ENCODE measurements at regions not wholly inside any gene's neighbourhood (a gene's known extent, or its start where the extent isn't known, plus 50 kb on each side); places are given as distances from the start of the nearest gene placed in this dataset.

DNA sequence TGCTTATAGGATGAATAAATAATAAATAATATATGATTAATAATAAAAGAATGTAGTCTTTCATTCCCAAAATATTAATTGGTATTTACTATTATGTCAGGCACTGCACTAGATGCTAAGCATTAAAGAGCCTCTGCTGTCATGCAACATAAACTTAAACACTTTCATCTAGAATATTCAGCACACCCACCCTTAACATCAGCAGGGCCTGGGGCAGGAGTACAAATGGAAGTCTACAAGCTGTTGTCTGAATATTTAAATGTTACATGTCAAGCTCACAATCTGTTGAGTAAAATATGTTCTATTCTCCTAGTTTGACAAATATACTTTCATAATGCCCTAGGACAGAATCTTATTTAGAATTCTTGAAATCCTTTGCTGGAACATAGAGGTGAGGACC, 395.1 kb downstream of the EPM2A start:
- Histone ChIP-seq H3K4me1 (ENCODE audit: control insufficient read depth, insufficient read depth, low read length) (peaks cover 3% of the 10 kb centered on the region), H3K27ac (ENCODE audit: low read depth, low read length) (no peak overlapping the region), H3K9me3 (ENCODE audit: control insufficient read depth, insufficient read depth, low read length) (no peaks in the 10 kb centered on the region), H3K27me3 (ENCODE audit: control insufficient read depth, insufficient read depth, low read length) (no peaks in the 10 kb centered on the region), H3K36me3 (ENCODE audit: control insufficient read depth, insufficient read depth, low read length) (no peaks in the 10 kb centered on the region), H3K9ac (ENCODE audit: low read depth, low read length) (no peak overlapping the region), H3K4me3 (ENCODE audit: low read depth, low read length) (no peak overlapping the region)

DNA sequence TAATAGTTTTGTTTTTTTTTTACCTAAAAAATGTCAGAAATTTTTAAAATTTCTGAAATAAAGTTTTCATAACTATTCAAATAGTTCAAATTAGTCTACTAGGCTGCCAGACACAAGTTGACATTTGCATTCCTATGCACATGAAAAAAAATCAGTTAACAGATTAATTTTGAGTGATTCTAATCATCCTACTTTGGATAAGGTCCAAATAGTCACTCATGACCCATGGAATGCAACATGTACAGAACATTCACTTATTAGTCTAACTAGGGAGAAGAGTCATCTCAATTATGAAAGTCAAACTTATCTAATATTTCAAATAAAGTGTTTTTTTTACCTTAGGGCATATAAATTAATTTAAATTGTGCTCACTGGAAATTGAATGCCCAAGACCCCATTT, 390.2 kb downstream of the EPM2A start:
- Histone ChIP-seq H3K4me3 (ENCODE audit: low read depth, low read length) (no peak overlapping the region), H3K4me1 (ENCODE audit: control insufficient read depth, insufficient read depth, low read length) (peaks cover 12% of the 10 kb centered on the region), H3K27me3 (ENCODE audit: control insufficient read depth, insufficient read depth, low read length) (no peaks in the 10 kb centered on the region), H3K36me3 (ENCODE audit: control insufficient read depth, insufficient read depth, low read length) (no peaks in the 10 kb centered on the region), H3K27ac (ENCODE audit: low read depth, low read length) (no peak overlapping the region), H3K9ac (ENCODE audit: low read depth, low read length) (no peak overlapping the region), H3K9me3 (ENCODE audit: control insufficient read depth, insufficient read depth, low read length) (no peaks in the 10 kb centered on the region)

DNA sequence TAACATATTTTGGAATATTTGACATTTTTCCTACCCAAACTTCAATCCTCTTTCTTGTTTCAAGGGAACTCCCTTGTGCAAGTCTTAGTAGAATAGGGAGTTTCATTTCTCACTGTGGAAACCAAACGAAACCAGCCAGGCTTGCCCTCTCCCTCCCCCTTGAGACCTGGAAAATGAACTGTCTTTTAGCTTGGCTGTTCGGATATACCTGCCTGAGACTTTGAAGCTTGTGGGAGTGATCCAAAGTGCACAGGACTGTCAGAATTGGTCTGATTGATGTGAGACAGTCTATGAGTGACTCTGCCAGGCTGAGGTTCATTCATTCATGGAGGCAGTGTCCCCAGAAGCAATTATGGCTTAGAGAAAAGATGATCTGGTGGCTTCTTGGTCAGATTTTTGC, 388.1 kb downstream of the EPM2A start:
- no peak overlapping the region for H3K4me3 ChIP-seq (ENCODE audit: low read depth, low read length)
- no peaks in the 10 kb centered on the region for H3K36me3 ChIP-seq (ENCODE audit: control insufficient read depth, insufficient read depth, low read length)
- no peak overlapping the region for H3K9ac ChIP-seq (ENCODE audit: low read depth, low read length)
- H3K27me3 ChIP-seq (ENCODE audit: control insufficient read depth, insufficient read depth, low read length): no peaks in the 10 kb centered on the region
- no peak overlapping the region for H3K27ac ChIP-seq (ENCODE audit: low read depth, low read length)
- H3K4me1 ChIP-seq (ENCODE audit: control insufficient read depth, insufficient read depth, low read length): peaks cover 12% of the 10 kb centered on the region
- H3K9me3 ChIP-seq (ENCODE audit: control insufficient read depth, insufficient read depth, low read length): no peaks in the 10 kb centered on the region

DNA sequence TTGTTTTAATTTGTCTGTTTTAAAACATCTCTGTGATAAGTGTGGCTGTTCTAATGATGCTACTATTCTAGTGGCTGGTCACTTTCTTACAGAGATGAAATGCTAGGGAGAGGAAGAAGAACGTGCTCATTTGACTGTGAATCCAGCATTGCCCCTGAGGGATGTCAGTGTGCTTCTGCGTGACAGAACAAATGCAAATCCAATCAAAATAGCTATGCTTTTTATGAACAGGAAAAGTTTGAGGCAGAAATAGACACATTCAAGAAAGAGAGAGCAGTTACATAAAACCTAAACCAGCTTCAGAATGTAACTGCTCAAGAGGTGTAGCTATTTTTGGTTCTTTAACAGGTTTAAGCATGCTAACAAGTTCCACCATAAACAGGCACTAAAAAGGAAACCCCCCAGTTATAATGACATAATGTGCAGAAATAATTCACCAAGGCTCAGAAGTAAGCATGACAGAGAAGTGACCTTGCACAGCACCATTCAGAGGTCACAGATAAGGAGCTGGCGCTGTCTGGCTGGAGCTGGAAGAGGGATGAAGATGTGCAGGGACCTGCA, 385.3 kb downstream of the EPM2A start:
- H3K27me3 ChIP-seq (ENCODE audit: control insufficient read depth, insufficient read depth, low read length): no peaks in the 10 kb centered on the region
- H3K27ac ChIP-seq (ENCODE audit: low read depth, low read length): no peak overlapping the region
- H3K4me1 ChIP-seq (ENCODE audit: control insufficient read depth, insufficient read depth, low read length): peaks cover 9% of the 10 kb centered on the region
- H3K4me3 ChIP-seq (ENCODE audit: low read depth, low read length): no peak overlapping the region
- no peaks in the 10 kb centered on the region for H3K36me3 ChIP-seq (ENCODE audit: control insufficient read depth, insufficient read depth, low read length)
- H3K9ac ChIP-seq (ENCODE audit: low read depth, low read length): no peak overlapping the region
- no peaks in the 10 kb centered on the region for H3K9me3 ChIP-seq (ENCODE audit: control insufficient read depth, insufficient read depth, low read length)

DNA sequence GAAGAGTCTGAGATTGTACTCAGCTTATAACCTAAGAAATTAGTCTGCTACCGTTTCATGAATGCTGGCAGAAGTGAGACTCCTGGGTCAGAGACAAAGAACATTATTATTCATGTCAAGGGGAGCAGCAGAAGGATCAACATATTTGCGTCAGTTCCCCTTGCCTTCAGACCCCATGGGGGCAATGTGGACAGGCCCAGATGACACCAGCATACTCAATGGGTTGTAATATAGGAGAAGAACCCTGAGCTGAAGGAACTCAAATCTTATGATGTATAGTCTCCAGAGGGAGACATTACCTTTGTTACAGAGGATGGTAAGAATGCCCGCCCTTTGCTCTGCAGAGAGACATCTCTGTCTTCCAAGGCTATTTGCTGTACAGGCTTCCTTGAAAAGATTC, 384.4 kb downstream of the EPM2A start:
- no peaks in the 10 kb centered on the region for H3K36me3 ChIP-seq (ENCODE audit: control insufficient read depth, insufficient read depth, low read length)
- H3K27me3 ChIP-seq (ENCODE audit: control insufficient read depth, insufficient read depth, low read length): no peaks in the 10 kb centered on the region
- H3K9ac ChIP-seq (ENCODE audit: low read depth, low read length): no peak overlapping the region
- no peak overlapping the region for H3K27ac ChIP-seq (ENCODE audit: low read depth, low read length)
- H3K4me3 ChIP-seq (ENCODE audit: low read depth, low read length): no peak overlapping the region
- H3K9me3 ChIP-seq (ENCODE audit: control insufficient read depth, insufficient read depth, low read length): no peaks in the 10 kb centered on the region
- peaks cover 9% of the 10 kb centered on the region for H3K4me1 ChIP-seq (ENCODE audit: control insufficient read depth, insufficient read depth, low read length)

DNA sequence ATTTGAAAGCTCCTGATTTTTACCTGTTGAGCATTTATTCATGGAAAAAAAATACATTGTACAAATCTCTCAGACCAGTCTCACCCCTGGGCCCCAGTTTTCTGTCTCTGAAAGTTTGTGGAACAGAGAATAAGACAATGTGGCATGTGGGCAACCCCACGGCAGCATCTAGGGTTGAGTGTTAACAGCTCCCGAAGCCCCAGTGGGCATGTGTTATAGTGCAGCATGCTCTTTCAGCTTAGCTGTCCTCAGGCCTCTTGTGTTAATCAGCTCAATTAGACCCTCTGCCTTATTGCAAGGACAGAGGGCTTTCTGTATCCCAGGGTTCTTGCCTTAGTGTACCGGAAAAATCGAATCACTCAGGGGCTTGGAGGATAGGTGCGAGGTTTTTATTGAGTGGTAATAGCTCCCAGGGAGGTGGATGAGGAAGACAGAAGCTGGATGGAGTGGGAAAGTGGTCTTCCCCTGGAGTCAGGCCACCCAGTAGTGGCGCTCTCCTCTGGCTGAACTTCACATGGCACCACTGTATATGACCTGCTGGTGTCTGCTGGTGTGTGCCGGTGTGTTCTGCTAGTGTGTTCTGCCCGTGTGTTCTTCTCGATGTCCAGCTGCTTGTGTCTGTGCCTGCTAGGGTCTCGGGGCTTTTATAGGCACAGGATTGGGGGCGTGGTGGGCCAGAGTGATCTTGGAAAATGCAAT, 382.8 kb downstream of the EPM2A start:
- no peaks in the 10 kb centered on the region for H3K36me3 ChIP-seq (ENCODE audit: control insufficient read depth, insufficient read depth, low read length)
- H3K9ac ChIP-seq (ENCODE audit: low read depth, low read length): no peak overlapping the region
- H3K27me3 ChIP-seq (ENCODE audit: control insufficient read depth, insufficient read depth, low read length): no peaks in the 10 kb centered on the region
- H3K4me3 ChIP-seq (ENCODE audit: low read depth, low read length): no peak overlapping the region
- no peaks in the 10 kb centered on the region for H3K9me3 ChIP-seq (ENCODE audit: control insufficient read depth, insufficient read depth, low read length)
- peaks cover 9% of the 10 kb centered on the region for H3K4me1 ChIP-seq (ENCODE audit: control insufficient read depth, insufficient read depth, low read length)
- no peak overlapping the region for H3K27ac ChIP-seq (ENCODE audit: low read depth, low read length)

DNA sequence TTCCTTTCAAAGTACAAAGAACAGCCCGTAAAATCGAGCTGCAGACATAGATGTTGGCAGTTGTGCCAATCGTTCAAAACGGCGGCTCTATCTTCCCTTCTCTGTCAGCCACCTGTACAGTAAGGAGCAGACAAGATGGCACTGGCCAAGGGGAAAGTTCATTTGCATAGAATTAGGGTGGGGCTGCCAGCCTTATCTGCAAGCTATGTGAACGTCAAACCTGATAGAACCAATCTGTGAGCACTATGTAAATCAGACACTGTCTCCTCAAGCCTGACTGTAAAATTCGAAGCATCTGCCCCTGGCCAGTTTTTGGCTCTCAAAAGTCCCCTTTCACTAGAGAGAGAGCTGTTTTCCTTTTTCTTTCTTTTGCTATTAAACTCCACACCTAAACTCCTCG, 374.5 kb downstream of the EPM2A start:
- Histone ChIP-seq H3K9ac (ENCODE audit: low read depth, low read length) (no peak overlapping the region), H3K9me3 (ENCODE audit: control insufficient read depth, insufficient read depth, low read length) (no peaks in the 10 kb centered on the region), H3K4me1 (ENCODE audit: control insufficient read depth, insufficient read depth, low read length) (no peaks in the 10 kb centered on the region), H3K4me3 (ENCODE audit: low read depth, low read length) (no peak overlapping the region), H3K27me3 (ENCODE audit: control insufficient read depth, insufficient read depth, low read length) (no peaks in the 10 kb centered on the region), H3K27ac (ENCODE audit: low read depth, low read length) (no peak overlapping the region), H3K36me3 (ENCODE audit: control insufficient read depth, insufficient read depth, low read length) (no peaks in the 10 kb centered on the region)

DNA sequence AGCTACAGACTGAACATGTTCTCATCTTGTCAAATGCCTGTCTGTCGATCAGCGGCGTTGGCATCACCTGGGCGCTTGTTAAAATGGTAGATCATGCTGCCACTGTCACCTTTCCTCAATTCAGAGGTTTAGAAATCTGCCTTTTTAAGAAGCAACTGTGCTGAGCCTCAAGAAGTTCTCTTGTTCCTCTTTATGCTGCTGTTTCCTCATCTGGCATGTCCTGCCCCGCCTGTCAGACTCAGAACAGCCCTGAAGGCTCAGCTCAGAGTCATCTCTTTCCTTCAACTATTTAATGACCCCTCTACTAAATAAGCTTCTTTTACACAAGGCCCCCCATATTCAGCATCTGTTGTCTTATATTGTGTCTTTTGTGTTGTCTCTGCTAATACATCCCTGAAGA, 368.2 kb downstream of the EPM2A start:
- H3K4me3 ChIP-seq (ENCODE audit: low read depth, low read length): no peak overlapping the region

DNA sequence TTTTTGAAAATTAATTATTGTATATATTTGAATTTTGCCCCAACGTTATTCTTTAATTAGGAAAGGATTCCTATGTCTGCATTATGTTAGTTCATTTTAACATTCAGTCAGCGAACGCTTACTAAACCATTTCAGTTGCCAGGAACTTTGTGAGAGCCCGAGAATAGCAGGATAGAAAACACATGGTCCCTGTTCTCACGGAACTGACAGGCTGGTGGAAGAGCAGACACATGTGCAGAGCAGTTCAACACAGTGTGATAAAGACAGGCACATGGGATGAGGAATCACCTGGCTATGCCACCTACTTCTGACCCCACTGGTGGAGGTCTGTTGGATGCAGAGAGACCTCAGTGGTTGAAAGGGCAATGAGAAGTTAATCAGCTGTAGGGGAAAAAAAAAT, 367.2 kb downstream of the EPM2A start:
- H3K36me3 ChIP-seq (ENCODE audit: control insufficient read depth, insufficient read depth, low read length): no peaks in the 10 kb centered on the region
- H3K9ac ChIP-seq (ENCODE audit: low read depth, low read length): no peak overlapping the region
- no peaks in the 10 kb centered on the region; the same call in 1 of the 2 replicates for H3K4me1 ChIP-seq (ENCODE audit: control insufficient read depth, insufficient read depth, low read length)
- H3K9me3 ChIP-seq (ENCODE audit: control insufficient read depth, insufficient read depth, low read length): no peaks in the 10 kb centered on the region
- H3K27me3 ChIP-seq (ENCODE audit: control insufficient read depth, insufficient read depth, low read length): no peaks in the 10 kb centered on the region
- no peak overlapping the region for H3K27ac ChIP-seq (ENCODE audit: low read depth, low read length)
- H3K4me3 ChIP-seq (ENCODE audit: low read depth, low read length): no peak overlapping the region

More for the DNA sequence above, 368.2 kb downstream of the EPM2A start:
- H3K27me3 ChIP-seq (ENCODE audit: control insufficient read depth, insufficient read depth, low read length): no peaks in the 10 kb centered on the region
- no peaks in the 10 kb centered on the region for H3K36me3 ChIP-seq (ENCODE audit: control insufficient read depth, insufficient read depth, low read length)
- no peak overlapping the region for H3K9ac ChIP-seq (ENCODE audit: low read depth, low read length)
- no peaks in the 10 kb centered on the region for H3K9me3 ChIP-seq (ENCODE audit: control insufficient read depth, insufficient read depth, low read length)
- no peak overlapping the region for H3K27ac ChIP-seq (ENCODE audit: low read depth, low read length)
- no peaks in the 10 kb centered on the region for H3K4me1 ChIP-seq (ENCODE audit: control insufficient read depth, insufficient read depth, low read length)

DNA sequence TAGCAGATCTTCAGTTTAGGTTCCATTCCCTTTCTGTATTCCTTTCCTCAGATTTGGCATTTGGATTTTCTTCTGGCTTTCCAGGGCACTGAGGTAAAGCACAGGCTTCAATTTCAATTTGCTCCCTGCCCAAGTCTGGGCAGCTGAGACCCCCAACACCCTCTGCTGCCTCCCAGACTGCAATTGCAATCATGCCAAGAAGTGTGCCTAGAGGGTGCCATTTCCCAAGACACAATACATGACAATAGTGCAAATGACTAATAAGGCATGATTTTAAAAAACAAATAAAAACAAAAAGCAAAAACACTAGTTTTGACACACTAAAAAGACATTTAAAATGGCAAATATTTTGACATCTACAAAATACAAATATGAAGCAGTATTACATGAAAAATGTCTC, 364.8 kb downstream of the EPM2A start:
- H3K27ac ChIP-seq (ENCODE audit: low read depth, low read length): no peak overlapping the region
- H3K4me3 ChIP-seq (ENCODE audit: low read depth, low read length): no peak overlapping the region
- H3K9ac ChIP-seq (ENCODE audit: low read depth, low read length): no peak overlapping the region
- no peaks in the 10 kb centered on the region for H3K36me3 ChIP-seq (ENCODE audit: control insufficient read depth, insufficient read depth, low read length)
- no peaks in the 10 kb centered on the region; the same call in 1 of the 2 replicates for H3K4me1 ChIP-seq (ENCODE audit: control insufficient read depth, insufficient read depth, low read length)
- no peaks in the 10 kb centered on the region for H3K9me3 ChIP-seq (ENCODE audit: control insufficient read depth, insufficient read depth, low read length)
- no peaks in the 10 kb centered on the region for H3K27me3 ChIP-seq (ENCODE audit: control insufficient read depth, insufficient read depth, low read length)

DNA sequence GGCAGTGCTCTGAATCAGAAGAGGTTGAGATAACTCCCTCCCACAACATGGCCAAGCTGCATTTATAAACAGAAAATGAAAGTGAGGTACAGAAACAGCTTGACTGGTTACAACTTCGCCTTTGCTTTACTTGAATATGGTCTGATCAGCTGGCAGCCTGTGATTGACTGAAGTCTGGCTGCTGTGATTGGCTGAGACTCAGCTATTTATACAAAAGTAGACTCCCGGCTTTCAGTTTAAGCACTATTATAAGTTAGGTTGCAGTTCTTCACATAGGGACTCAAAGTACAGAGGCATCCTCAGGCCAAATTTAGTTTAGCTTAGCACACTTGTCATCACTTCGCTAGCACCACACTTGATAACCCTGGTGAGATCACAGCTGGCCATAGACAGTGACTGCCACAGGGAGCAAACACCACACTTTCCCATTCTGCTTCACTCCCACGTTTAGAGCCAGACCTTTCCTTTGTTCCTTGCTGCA, 362.6 kb downstream of the EPM2A start:
- H3K9ac ChIP-seq (ENCODE audit: low read depth, low read length): no peak overlapping the region
- H3K36me3 ChIP-seq (ENCODE audit: control insufficient read depth, insufficient read depth, low read length): no peaks in the 10 kb centered on the region
- H3K27me3 ChIP-seq (ENCODE audit: control insufficient read depth, insufficient read depth, low read length): no peaks in the 10 kb centered on the region
- H3K4me3 ChIP-seq (ENCODE audit: low read depth, low read length): no peak overlapping the region
- no peaks in the 10 kb centered on the region; the same call in 1 of the 2 replicates for H3K4me1 ChIP-seq (ENCODE audit: control insufficient read depth, insufficient read depth, low read length)
- H3K27ac ChIP-seq (ENCODE audit: low read depth, low read length): no peak overlapping the region
- H3K9me3 ChIP-seq (ENCODE audit: control insufficient read depth, insufficient read depth, low read length): peaks cover 7% of the 10 kb centered on the region

Measured in HUES48 (cell line).